ENCODE measurements at regions not wholly inside any gene's neighbourhood (a gene's known extent, or its start where the extent isn't known, plus 50 kb on each side); places are given as distances from the start of the nearest gene placed in this dataset.

DNA sequence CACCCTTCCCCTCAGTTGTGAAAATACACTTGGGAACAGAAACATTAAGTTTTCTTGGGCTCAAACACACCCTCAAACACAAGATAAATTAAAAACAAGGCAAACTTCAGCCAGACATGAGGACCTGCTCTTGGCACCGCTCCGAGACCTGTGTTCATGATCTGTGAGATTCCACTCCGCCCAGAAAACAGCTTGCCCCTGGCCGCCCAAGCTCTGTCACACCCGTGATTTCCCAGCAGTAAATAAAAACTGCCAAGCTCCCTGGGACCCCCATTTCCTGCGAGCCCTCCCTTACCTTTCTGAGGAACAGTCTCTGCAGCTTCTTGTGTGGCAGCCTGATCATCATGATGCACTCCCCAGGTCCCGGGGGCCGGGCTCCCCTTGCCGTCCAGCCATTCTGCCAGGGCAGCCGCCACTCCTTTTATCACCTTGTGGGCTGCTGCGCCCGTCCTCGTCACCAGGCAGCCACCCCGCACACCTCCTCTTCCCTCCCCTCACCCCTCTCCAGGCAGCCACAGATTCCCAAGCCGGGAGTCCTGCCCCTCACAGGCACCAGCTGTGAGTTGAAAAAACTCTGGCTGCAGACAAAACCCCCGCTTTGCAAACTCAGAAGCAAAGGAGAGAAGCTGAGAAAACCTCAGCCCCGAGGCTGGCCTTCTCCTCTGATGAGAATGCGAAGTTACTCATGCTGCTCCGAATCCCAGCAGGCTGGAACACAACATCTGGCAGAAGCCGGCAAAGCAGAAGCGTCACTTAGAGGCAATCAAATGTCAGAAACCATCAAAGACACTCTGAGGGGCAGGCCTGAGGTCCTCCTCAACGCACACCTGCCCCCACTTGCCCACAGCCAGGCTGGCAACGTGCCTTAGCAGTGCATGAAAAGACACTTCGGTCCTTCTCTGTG is 130.4 kb upstream of the RPS6KA2 start:
- peak in 1 of 4 donors; percentile 28 for DNase-seq (ENCODE audit: low read depth in 4 of 4, low spot score in 2 of 4)

DNA sequence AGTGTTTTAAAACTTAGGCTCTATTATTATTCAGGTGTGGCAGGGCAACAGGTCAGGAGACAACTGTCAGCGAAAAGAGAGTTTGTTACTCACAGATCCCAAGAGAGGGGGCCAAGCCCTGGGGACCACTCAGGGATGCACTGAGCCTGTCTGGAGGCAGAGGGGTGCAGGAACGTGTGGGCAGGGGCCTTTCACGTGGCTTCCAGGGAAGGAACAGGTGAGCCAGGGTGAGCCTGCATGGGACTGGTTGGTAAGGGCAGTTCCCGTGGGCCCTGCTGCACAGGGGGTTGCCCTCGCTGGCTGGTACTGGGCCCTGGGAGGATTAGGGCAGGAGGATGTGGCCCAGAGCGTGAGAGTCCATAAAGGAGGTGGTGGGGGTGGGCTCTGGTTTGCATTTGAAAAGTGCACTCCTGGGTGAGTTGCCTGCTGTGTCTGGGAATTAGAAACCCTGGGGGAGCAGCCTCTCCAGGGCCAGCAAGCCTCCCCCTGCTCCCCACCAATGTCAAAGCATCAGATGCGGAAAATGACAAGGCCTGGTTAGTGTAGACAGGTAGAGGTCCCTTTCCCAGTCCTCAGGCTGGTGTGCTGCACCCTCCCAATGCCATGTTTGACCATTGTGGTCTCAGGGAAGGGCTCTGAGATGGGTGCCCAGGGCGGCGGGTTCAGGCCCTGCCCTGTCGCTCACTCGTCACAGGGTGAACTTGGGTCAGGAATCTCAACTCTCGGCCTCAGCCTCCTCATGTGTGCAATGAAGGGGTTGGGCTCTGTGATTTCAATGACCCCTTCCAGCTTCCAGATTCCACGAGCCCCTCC is 127.4 kb upstream of the RPS6KA2 start:
- no peak for DNase-seq (ENCODE audit: low read depth in 4 of 4, low spot score in 2 of 4)

DNA sequence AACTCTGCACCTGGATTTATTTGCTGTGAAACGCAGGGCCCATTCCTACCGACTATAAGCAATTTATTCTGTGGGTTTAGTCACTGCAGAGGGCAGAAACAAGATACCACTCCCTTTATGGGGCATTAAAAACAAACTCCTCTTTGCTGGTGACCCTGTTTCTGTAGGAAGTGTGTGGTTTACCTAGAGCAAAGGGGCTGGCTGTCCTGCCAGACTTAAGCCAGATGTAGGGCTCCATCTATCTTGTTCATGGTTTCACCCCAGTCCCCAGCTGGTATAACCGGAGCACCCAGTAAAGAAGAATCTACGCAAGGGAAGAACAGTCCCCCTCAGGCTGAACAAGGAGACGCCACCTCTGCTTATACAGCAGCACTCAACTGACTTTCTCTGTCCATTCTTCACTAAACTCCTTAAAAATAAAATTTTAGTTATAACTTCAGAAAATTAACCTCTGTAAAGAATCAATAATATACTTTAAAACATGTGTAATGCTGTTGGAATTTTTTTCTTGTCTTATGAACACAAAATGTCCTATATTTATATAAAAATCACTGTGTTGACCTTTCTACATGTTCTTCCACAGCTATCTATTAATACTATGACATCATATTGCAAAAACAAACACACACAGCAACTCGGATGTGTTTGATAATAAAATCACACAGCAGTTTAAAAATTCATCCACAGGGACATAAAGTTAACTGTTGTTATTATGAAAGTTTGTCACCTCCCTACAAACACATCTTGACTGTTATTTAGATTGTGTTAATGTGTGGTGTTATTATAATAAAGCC is 126.1 kb upstream of the RPS6KA2 start:
- DNase-seq (ENCODE audit: low read depth in 4 of 4, low spot score in 2 of 4): no peak

DNA sequence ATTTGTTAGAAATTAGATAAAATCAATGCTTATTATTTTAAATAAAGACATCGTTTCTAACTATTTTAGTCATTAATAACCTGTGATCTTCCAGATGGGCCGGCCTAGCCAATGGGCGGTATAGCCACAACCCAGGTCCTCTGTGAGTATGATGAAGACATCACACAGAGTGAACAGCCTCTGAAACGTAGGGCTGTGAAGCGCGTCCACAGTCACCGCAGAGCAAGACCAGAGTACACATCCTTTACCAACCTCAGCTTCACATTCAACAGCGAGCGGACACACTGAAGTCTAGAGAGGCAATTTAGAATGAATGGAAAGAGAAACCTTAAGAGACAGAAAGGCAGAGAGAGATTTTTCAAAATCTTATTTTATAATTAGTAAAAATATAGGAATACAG is 125.0 kb upstream of the RPS6KA2 start:
- DNase-seq (ENCODE audit: low read depth in 4 of 4, low spot score in 2 of 4): no peak

DNA sequence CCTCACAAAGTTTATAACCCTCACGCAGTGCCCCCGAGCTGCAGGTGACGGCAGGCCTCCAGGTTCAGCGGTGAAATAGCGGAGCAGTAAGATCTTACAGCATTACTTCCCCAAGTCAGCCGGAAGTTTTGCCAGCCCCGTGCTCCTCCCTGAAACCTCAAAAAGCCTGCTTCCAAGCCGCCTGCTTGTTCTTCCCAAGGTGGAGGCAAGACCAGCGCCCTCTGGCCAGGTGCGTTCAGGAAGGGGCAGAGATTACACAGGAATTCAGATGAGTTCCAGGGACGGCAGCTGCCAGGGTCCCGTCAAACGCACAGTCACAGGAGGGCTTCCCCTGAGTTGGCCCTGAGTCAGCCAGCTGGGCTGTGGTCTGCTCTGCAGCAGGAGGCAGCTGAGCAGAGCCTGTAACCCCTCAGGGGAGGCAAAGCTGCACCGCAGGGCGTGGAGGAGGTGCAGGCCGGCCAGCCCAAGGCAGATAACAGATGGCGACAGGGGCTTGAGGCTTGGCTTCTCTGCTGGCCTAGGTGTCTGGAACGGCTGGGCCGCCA is 124.1 kb upstream of the RPS6KA2 start:
- DNase-seq (ENCODE audit: low read depth in 4 of 4, low spot score in 2 of 4): no peak

DNA sequence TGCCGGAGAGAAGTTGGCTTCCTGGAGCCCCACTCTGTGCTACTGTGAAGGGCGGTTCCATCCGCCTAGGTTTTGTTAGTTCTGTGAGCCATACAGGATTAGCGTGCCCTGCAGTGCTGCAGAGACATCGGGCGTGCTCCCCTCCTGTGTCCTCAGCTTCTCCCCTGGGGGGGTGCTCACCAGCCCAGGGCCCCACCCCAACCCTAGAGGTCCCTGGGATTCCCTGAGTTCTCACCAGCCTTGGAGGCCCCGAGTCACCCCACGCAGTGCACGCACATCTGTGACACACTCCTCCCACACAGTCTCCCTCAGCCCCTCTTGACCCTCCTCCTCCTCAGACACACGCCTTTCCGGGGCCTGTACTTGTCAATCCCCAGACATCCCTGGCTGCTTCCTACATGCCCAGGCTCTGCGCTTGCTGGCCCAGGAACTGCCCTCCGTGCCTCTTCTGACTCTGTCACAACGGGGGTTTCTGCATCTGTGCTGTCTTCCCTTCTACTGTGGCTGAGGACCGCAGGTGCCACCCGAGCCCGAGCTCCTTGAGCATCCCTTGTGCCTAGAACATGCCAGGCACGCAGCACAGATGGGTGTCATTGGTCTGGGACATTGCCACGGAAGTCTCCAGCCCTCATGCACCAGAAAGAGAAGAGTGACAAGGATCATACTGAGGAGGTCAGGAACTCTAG is 123.2 kb upstream of the RPS6KA2 start:
- DNase-seq (ENCODE audit: low read depth in 4 of 4, low spot score in 2 of 4): no peak

DNA sequence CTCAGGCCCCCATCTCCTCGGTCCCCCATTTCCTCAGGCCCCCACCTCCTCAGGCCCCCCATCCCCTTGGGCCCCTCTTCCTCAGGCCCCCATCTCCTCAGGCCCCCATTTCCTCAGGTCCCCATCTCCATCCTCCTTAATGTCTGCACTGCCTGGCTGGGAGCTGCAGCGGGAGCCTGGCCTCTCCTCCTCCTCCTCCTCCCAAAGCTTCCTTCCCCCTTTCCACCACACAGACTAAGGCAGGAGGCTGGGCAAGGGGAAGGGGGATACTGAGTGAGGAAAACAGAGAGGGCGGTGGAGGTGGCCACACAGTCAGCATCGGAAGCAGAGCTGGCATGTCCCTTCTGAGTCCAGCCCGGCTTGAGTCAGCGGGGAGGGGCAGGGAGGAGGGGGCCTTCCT is 122.6 kb upstream of the RPS6KA2 start:
- DNase-seq (ENCODE audit: low read depth in 4 of 4, low spot score in 2 of 4): no peak

DNA sequence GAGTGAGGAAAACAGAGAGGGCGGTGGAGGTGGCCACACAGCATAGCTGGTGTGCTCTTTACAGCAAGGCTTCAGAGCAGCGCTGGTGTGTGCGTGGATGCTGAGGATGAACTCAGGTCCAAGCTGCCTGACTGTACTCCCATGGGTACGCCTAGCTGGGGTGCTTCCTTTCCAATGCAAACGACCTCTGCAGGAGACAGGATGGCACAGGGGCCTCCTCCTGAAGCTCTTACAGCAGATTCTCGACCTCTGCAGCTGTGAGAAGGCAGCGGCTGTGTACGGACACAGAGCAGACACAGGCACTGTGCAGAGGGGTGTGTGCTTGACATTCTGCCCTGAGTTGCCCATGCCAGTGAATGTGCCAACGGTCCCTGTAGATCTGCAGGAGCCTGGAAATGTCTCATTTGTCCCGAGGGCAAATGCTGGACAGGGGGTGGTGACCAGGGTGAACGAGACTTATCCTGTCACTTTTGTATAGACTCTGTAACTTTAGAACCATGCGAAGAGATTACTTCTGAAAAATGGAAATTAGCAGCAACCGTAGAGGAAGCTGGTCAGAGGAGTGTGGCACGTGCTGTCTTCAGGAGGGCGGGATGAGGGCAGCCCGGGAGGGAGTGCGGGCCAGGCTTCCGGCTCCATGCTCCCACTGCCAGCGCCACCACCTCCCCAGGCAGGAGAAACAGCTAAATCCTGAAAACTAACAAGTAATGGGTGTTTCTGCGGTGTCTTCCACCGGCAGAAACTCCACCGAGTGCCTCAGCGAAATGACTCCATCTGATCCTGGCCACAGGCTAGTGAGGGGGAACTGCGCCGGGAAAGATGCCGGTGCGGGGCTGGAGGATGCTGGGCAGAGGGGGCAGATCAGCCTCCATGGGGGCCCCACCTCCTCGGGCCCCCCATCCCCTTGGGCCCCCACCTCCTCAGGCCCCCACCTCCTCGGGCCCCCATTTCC is 120.9 kb upstream of the RPS6KA2 start:
- no peak for DNase-seq (ENCODE audit: low read depth in 4 of 4, low spot score in 2 of 4)

DNA sequence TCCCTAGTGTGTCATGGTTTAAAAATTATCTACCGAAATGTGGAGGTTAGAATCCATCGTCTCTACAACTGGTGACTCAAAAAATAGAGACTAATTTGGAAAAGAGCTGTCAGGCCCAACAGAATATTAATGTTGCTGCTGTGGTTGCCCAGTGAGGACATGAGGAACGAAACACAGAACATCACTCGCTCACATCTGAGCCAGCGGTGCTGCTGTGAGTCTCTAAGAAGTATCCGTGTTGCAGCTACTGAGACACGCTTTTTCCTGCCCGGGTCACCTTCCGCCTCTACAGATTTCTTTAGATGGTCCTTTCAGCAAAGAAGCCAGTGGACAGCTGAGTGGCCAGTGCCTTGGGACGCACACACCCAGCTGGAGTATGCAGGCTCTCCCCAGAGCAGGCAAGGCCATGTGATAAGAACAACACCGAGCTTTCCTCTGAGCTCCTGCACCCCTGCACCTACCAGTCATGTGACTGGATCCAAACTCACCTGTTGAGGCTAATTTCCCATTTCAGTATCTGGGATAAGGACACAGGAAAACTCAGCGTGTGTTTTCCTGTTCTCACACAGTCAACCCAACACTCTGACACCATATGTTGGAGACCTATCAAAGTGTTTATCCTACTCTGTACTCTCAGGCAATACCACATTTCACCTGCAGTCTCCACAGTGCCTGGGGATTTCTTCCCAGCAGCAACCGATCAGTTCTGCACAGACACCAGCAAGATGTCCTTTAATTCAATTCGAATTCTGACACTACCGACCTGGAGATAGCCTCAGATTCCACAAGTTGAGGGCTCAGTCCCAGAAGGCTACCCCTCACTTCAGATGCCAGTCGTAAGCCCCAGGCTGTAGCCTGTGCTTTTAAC is 119.0 kb upstream of the RPS6KA2 start:
- DNase-seq (ENCODE audit: low read depth in 4 of 4, low spot score in 2 of 4): no peak

DNA sequence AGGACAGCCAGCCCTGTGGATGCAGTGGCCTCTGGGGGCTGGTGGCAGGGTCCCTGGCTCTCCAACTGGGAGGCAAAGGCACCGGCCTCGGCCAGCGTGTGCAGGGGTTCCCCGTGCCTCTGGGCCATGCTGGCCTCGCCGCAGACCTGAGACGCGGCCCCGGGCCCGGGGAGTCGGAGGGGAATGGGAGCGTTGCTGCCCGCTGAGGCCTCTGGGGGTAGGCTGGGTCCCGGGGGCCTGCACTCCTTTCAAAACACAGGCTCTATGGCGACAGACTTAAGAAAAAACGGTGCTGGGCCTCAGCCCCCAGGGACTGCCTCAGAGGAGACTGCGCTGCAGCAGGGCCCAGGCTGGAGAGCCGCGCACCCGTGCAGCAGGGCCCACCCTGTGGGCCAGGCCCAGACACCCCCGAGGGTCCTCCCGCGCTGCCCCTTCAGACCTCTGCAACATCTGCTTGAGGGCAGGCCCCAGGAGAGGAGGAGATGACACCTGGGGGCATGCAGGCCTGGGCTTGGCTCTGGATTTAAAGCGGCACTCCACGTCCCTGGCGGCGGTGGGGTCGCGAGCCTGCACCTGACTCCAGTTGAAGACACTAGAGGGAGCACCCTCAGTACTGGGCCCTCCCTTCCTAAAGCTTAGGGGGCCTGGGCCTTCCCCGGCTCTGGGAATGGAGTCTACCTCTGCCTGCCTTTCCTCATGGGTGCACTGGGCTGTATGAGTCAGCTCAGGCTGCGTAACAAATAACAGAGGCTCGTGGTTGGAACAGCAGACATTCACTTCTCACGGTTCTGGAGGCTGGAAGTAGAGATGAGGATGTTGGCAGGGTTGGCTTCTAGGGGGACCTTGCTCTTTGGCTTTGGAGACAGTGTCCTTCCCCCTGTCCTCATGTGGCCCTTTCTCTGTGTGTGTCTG is 117.4 kb upstream of the RPS6KA2 start:
- no peak for DNase-seq (ENCODE audit: low read depth in 4 of 4, low spot score in 2 of 4)

DNA sequence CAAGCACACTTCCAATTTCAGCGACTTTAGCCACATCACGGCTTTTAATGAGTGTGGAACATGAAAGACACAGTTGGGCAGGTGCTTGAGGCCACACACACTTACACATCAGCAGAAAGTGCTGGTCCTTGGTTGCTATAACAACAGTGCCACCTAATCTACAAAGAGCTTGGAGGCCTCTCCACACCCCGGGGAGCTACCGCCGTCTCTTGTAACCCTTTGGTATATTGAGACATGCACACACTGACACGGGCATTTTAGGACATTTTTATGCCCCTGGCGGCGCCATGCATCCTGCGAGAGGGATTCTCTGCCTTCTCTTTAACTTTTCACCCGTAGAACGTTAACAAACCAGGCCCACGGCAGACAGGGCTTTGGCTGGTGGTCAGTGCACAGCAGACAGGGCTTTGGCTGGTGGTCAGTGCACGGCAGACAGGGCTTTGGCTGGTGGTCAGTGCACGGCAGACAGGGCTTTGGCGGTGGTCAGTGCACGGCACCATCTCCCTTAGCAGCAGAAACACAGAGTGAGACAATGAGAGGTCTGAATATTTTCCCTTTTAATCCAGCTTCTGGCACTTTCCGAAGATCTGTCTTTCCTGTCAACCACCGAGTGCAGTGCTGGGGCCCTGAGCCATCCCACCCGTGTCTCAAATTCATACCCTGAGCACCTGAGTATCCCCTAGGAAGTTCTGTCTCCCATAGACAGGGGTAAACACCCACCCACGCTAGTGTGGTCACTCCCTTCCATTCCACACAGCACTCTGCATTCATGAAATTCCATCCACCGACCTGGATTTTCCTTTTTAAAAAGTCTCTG is 116.6 kb upstream of the RPS6KA2 start:
- no peak for DNase-seq (ENCODE audit: low read depth in 4 of 4, low spot score in 2 of 4)

DNA sequence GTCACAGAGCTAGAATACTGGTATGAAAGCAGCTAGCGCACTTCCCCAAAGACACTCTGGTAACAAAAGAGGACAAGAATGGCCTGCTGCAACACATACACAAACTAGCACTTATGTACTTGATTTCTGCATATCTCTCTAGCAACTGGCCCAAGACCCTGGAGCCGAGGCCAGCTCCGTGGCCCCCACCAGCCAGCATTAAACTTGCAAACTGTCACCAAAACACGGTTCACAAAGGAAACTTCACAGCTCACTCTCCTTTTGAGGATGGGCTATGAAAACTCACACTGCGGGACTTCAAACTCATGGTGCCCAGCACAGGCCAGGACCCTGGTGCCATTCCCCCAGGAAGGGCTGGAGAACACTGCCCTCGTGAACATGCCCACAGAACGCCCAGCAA is 115.9 kb upstream of the RPS6KA2 start:
- DNase-seq (ENCODE audit: low read depth in 4 of 4, low spot score in 2 of 4): no peak

DNA sequence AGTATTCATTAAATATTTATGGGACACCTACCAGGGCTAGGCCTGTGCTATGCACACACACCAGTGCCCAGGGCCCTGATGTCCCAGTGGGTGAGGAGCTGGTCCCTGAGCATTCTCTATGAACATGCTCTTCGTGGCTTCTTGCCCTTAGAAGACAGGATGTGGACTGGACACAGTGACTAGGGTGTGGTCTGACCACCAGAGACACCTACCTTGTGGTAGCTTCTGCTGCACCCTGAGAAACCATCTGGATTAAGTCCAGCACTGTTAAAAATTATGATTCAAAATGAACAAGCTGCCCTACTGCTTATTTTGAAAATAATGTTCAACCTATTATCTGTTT is 112.9 kb upstream of the RPS6KA2 start:
- no peak for DNase-seq (ENCODE audit: low read depth in 4 of 4, low spot score in 2 of 4)

DNA sequence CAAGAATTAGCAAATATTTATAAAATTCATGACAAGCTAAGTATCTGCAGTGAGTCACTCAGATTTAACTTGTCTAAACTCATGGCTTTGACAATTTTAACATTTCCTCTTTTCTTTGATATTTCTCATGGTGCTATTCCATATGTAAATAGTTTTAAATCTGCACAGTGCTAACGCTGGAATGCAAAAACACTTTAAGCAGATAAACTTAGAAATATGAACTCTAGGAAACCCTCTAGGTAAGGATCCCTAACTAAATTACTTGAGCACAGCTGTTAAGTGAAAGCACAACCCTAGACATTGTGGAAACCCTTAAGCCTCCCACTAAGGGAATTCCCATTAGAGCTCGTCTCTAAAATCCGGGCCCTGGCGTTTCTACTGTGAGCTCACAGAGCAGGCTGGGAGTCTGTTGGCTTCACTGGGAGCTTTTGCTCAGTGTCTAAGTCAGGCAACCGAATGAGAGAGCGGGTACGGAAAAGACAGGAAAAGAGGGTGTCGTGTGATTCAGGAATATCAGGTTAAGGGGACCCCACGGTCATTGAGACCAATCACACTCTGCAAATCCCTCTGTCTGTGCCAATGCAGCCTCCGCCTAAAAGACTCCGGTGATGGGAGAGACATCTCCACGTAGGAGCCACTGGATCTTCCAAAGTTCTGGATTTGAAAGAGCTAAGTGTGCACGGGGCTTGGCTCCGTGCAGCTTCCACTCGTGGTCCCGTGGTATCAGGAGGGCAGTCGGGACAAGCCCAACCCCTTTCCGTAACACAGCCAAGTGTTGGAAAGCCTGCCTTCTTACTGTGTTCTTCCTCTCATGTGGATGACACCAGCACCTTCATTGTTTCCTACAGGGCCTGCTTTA is 112.3 kb upstream of the RPS6KA2 start:
- DNase-seq (ENCODE audit: low read depth in 4 of 4, low spot score in 2 of 4): no peak

DNA sequence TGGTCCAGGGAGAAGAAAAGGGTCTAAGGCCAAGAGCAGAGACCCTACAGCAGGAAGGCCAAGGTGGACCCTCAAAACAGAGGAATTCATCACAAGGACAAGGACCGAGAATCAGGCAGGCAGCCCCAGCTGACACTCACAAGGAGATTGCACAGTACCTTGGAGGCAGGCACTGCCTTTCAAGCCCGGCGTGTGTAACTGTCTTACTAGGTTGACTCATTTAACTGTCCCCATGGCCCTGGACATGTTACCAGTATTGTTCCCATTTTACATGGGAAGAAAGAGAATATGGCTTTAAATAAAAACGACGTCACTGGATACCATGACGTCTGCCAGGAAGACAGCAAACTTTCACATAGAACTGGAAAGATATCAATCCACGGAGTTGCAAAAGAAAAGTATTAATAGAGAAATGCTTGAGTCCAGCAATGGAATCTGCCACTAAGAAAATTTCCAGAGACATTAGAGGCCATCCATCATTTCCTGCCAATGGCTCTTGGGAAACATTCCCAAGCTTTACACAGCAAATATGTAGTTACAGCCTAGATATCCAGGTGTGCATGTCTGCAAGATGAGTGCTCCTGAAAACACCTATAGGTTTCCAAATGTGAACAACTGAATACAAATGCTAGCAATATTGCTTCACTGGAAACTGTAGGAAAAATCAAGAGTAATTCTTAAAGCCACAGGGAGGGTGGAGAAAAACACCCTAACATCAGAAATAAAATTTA is 111.5 kb upstream of the RPS6KA2 start:
- no peak for DNase-seq (ENCODE audit: low read depth in 4 of 4, low spot score in 2 of 4)
